CD4-positive, alpha-beta memory T cell (primary cell): ENCODE measurements at regions not wholly inside any gene's neighbourhood (a gene's known extent, or its start where the extent isn't known, plus 50 kb on each side); places are given as distances from the start of the nearest gene placed in this dataset.
"Not testable (repeated sequence)": the region's sequence is repeated elsewhere in the genome, so short reads cannot be mapped to it uniquely, and the experiment has no call there.

Source experiments
- CTCF ChIA-PET: fragments of 350-600 bp; sonication (Branson Sonifier 250); formaldehyde crosslinking; loops from one replicate; lab custom pipeline; 2021; ENCODE audit warnings: inconsistent platforms; ENCODE audit not compliant: partially characterized antibody; lab: Charles Lee
- POLR2A ChIA-PET: fragments of 350-600 bp; sonication (Branson Sonifier 250); formaldehyde crosslinking; loops from one replicate; lab custom pipeline; 2021; ENCODE audit not compliant: partially characterized antibody; lab: Charles Lee
- DNase-seq, 5 donors: peaks; one replicate each; pipeline versions ENCODE4 v3.0.0 to v3.0.0-alpha.2; 2020 to 2022; ENCODE audit warnings: mixed read lengths in 1 of 5
- H3K27ac ChIP-seq: one replicate; pipeline ENCODE4 v1.7.0; 2013; ENCODE audit warnings: low read depth, low read length
- H3K27me3 ChIP-seq: 2 replicates; pipeline ENCODE4 v1.7.0; 2013; ENCODE audit warnings: mild to moderate bottlenecking, low read length, moderate library complexity; ENCODE audit not compliant: insufficient read depth
- H3K36me3 ChIP-seq: 2 replicates; pipeline ENCODE4 v1.7.0; 2013; ENCODE audit warnings: mild to moderate bottlenecking, low read length, moderate library complexity; ENCODE audit not compliant: insufficient read depth
- H3K4me1 ChIP-seq: 2 replicates; pipeline ENCODE4 v1.7.0; 2013; ENCODE audit warnings: mild to moderate bottlenecking, low read length, moderate library complexity; ENCODE audit not compliant: insufficient read depth
- H3K4me3 ChIP-seq, 2 donors: one replicate each; pipeline ENCODE4 v1.7.0; 2013; ENCODE audit warnings: low read length in 2 of 2, mild to moderate bottlenecking in 1 of 2
- H3K9me3 ChIP-seq, 2 donors: one replicate each; pipeline ENCODE4 v1.7.0; 2013; ENCODE audit warnings: low read length in 2 of 2, control low read depth in 1 of 2; ENCODE audit not compliant: control insufficient read depth in 1 of 2
- H3K27ac Mint-ChIP-seq, 7 donors: one replicate each; pipeline ENCODE4 v1.8.0; 2020 to 2021; ENCODE audit warnings: mixed read lengths in 7 of 7, mild to moderate bottlenecking in 6 of 7, inconsistent platforms in 3 of 7, moderate library complexity in 3 of 7
- H3K27me3 Mint-ChIP-seq, 2 donors: one replicate each; pipeline ENCODE4 v1.8.0; 2020 to 2021; ENCODE audit warnings: mixed read lengths in 2 of 2
- H3K36me3 Mint-ChIP-seq, 2 donors: one replicate each; pipeline ENCODE4 v1.8.0; 2020 to 2021; ENCODE audit warnings: mixed read lengths in 2 of 2, inconsistent platforms in 1 of 2, mild to moderate bottlenecking in 1 of 2
- H3K4me1 Mint-ChIP-seq, 4 donors: one replicate each; pipeline ENCODE4 v1.8.0; 2020 to 2021; ENCODE audit warnings: mixed read lengths in 4 of 4, mild to moderate bottlenecking in 1 of 4
- H3K4me3 Mint-ChIP-seq, 8 donors: one replicate each; pipeline ENCODE4 v1.8.0; 2020 to 2021; ENCODE audit warnings: mixed read lengths in 8 of 8, mild to moderate bottlenecking in 7 of 8, moderate library complexity in 6 of 8, inconsistent platforms in 3 of 8
- H3K9me3 Mint-ChIP-seq, 8 donors: one replicate each; pipeline ENCODE4 v1.8.0; 2020 to 2021; ENCODE audit warnings: mixed read lengths in 8 of 8, mild to moderate bottlenecking in 5 of 8, inconsistent platforms in 3 of 8, moderate library complexity in 1 of 8
- intact Hi-C: fragments of 100-400 bp; cut with micrococcal nuclease; formaldehyde crosslinking; loops from one replicate; pipeline ENCODE4 v1.15.1; 2023

- no peaks in the 10 kb centered on the region for H3K27me3 ChIP-seq
- no peak for DNase-seq
- peaks cover 0 to 2% of the 10 kb centered on the region in 2 donors for H3K27me3 Mint-ChIP-seq
- H3K9me3 Mint-ChIP-seq: peaks cover 0 to 1% (median 0%) of the 10 kb centered on the region in 8 donors
- no peaks in the 10 kb centered on the region for H3K9me3 ChIP-seq
- no peaks in the 10 kb centered on the region for H3K4me1 ChIP-seq
- H3K36me3 Mint-ChIP-seq: no peaks in the 10 kb centered on the region
- ChIA-PET POLR2A (no interaction called here), CTCF (no interaction called here)
- intact Hi-C loops: no loop called here
- no peak overlapping the region for H3K27ac ChIP-seq
- H3K36me3 ChIP-seq: no peaks in the 10 kb centered on the region
- H3K4me3 ChIP-seq: no peak overlapping the region
- H3K4me1 Mint-ChIP-seq: no peaks in the 10 kb centered on the region
- no peak overlapping the region for H3K27ac Mint-ChIP-seq
- H3K4me3 Mint-ChIP-seq: no peak overlapping the region
Measured at GRCh38 chr9:1536522-1537170, 478.5 kb upstream of the SMARCA2 start.

GRCh38 chr9:1538301-1538700 lies 476.8 kb upstream of the SMARCA2 start:
- H3K27ac ChIP-seq: no peak overlapping the region
- Mint-ChIP-seq H3K36me3 (no peaks in the 10 kb centered on the region), H3K27me3 (peaks cover 0 to 2% of the 10 kb centered on the region in 2 donors), H3K27ac (no peak overlapping the region), H3K9me3 (no peaks in the 10 kb centered on the region), H3K4me3 (no peak overlapping the region), H3K4me1 (no peaks in the 10 kb centered on the region)
- ChIA-PET CTCF (no interaction called here), POLR2A (no interaction called here)
- no peaks in the 10 kb centered on the region for H3K27me3 ChIP-seq
- no peak overlapping the region for H3K4me3 ChIP-seq
- H3K9me3 ChIP-seq: no peaks in the 10 kb centered on the region
- no peak for DNase-seq
- no peaks in the 10 kb centered on the region for H3K36me3 ChIP-seq
- intact Hi-C loops: no loop called here
- H3K4me1 ChIP-seq: no peaks in the 10 kb centered on the region

GRCh38 chr9:1539216-1539615 lies 475.9 kb upstream of the SMARCA2 start:
- peaks cover 0 to 2% of the 10 kb centered on the region in 2 donors for H3K27me3 Mint-ChIP-seq
- no peak for DNase-seq
- POLR2A ChIA-PET: no interaction called here

GRCh38 chr9:1550636-1551035 lies 464.5 kb upstream of the SMARCA2 start:
- no peaks in the 10 kb centered on the region for H3K36me3 Mint-ChIP-seq
- no peaks in the 10 kb centered on the region for H3K27me3 ChIP-seq
- no peaks in the 10 kb centered on the region for H3K4me1 ChIP-seq
- intact Hi-C loops: no loop called here
- ChIA-PET POLR2A (no interaction called here), CTCF (no interaction called here)
- peaks cover 0 to 3% (median 0%) of the 10 kb centered on the region in 8 donors for H3K9me3 Mint-ChIP-seq
- H3K27me3 Mint-ChIP-seq: peaks cover 2% of the 10 kb centered on the region in 2 donors
- H3K4me1 Mint-ChIP-seq: no peaks in the 10 kb centered on the region
- no peaks in the 10 kb centered on the region for H3K9me3 ChIP-seq
- DNase-seq: no peak
- no peak overlapping the region for H3K4me3 Mint-ChIP-seq
- no peaks in the 10 kb centered on the region for H3K36me3 ChIP-seq
- no peak overlapping the region for H3K27ac Mint-ChIP-seq
- H3K27ac ChIP-seq: no peak overlapping the region
- H3K4me3 ChIP-seq: no peak overlapping the region

More at GRCh38 chr9:1539216-1539615, 475.9 kb upstream of the SMARCA2 start:
- no peaks in the 10 kb centered on the region for H3K4me1 Mint-ChIP-seq
- Histone ChIP-seq H3K4me3 (no peak overlapping the region), H3K27me3 (no peaks in the 10 kb centered on the region), H3K4me1 (no peaks in the 10 kb centered on the region), H3K9me3 (no peaks in the 10 kb centered on the region), H3K36me3 (no peaks in the 10 kb centered on the region), H3K27ac (no peak overlapping the region)
- no peaks in the 10 kb centered on the region for H3K9me3 Mint-ChIP-seq
- no peak overlapping the region for H3K27ac Mint-ChIP-seq
- intact Hi-C loops: no loop called here
- CTCF ChIA-PET: no interaction called here
- no peak overlapping the region for H3K4me3 Mint-ChIP-seq
- no peaks in the 10 kb centered on the region for H3K36me3 Mint-ChIP-seq

GRCh38 chr9:1554081-1555035 lies 460.8 kb upstream of the SMARCA2 start:
- CTCF ChIA-PET: no interaction called here
- no peak overlapping the region for H3K4me3 Mint-ChIP-seq
- POLR2A ChIA-PET: no interaction called here
- intact Hi-C loops: no loop called here
- Histone ChIP-seq H3K27me3 (no peaks in the 10 kb centered on the region), H3K36me3 (no peaks in the 10 kb centered on the region), H3K4me3 (no peak overlapping the region), H3K27ac (no peak overlapping the region), H3K9me3 (no peaks in the 10 kb centered on the region), H3K4me1 (no peaks in the 10 kb centered on the region)
- peaks cover 0 to 6% (median 0%) of the 10 kb centered on the region in 8 donors for H3K9me3 Mint-ChIP-seq
- H3K27ac Mint-ChIP-seq: no peak overlapping the region
- no peaks in the 10 kb centered on the region for H3K36me3 Mint-ChIP-seq
- H3K27me3 Mint-ChIP-seq: peaks cover 1% of the 10 kb centered on the region in 2 donors
- H3K4me1 Mint-ChIP-seq: no peaks in the 10 kb centered on the region
- DNase-seq: no peak

- H3K27me3 Mint-ChIP-seq, H3K27me3 ChIP-seq, H3K27ac Mint-ChIP-seq, H3K36me3 Mint-ChIP-seq, H3K27ac ChIP-seq, H3K4me3 Mint-ChIP-seq, H3K9me3 ChIP-seq, H3K4me1 Mint-ChIP-seq, H3K9me3 Mint-ChIP-seq, H3K4me3 ChIP-seq, intact Hi-C loops, CTCF ChIA-PET, DNase-seq, POLR2A ChIA-PET, H3K4me1 ChIP-seq, H3K36me3 ChIP-seq: not testable (repeated sequence)
Measured at GRCh38 chr9:1558666-1559065, 456.5 kb upstream of the SMARCA2 start.

- Mint-ChIP-seq H3K4me1 (no peaks in the 10 kb centered on the region), H3K4me3 (no peak overlapping the region), H3K36me3 (peaks cover 0 to 4% of the 10 kb centered on the region in 2 donors), H3K27me3 (no peaks in the 10 kb centered on the region), H3K9me3 (peaks cover 0 to 6% (median 0%) of the 10 kb centered on the region in 8 donors), H3K27ac (peak overlapping the region in 1 of 7 donors; percentile 23)
- POLR2A ChIA-PET: no interaction called here
- no peak for DNase-seq
- Histone ChIP-seq H3K9me3 (no peaks in the 10 kb centered on the region), H3K4me3 (no peak overlapping the region), H3K27ac (no peak overlapping the region), H3K4me1 (no peaks in the 10 kb centered on the region), H3K36me3 (no peaks in the 10 kb centered on the region), H3K27me3 (no peaks in the 10 kb centered on the region)
- CTCF ChIA-PET: no interaction called here
- intact Hi-C loops: no loop called here
Measured at GRCh38 chr9:1575939-1576338, 439.2 kb upstream of the SMARCA2 start.
